Heart left ventricle (tissue), 13 donors: ENCODE measurements at regions not wholly inside any gene's neighbourhood (a gene's known extent, or its start where the extent isn't known, plus 50 kb on each side); places are given as distances from the start of the nearest gene placed in this dataset.

Experiments
- POLR2A ChIP-seq, 2 donors: fragments of 450-650 bp; IDR thresholded peaks; one replicate each; pipeline ENCODE4 v1.6.1; 2017; ENCODE audit warnings: antibody characterized with exemption in 2 of 2, mild to moderate bottlenecking in 2 of 2, moderate library complexity in 2 of 2
- TF ChIP-seq, protein P1 (sequence below), 12 donors: fragments of 200-600 bp; sonication (generic) in 4 of 12; IDR thresholded peaks; one replicate each; pipeline versions ENCODE4 v1.5.0 to v1.8.0; 2018 to 2022; ENCODE audit warnings: antibody characterized with exemption in 12 of 12, mild to moderate bottlenecking in 5 of 12
- donor health status: ischemic (EF 13 %, LVEDD 7.1; RV severe dilation, severe dysfunction).
- donor health status: DM: no; HTN: yes; CAD: no.
- donor health status: DM: no; HTN: no; CAD: no.
- donor health status: ischemic (EF 25% LVEDD 6.9; RV normal size, moderate dysfunction).
- donor health status: ischemic (EF 25% LVEDD 5.7; RV mildly dilated, moderate dysfunction).
- donor health status: ischemic (EF 35%, LVEDD 5.7; RV mildly dilated, moderate dysfunction).
- donor health status: nonischemic (EF 11% LVEDD 7.7; RV severe dilation, severe dysfunction).
- donor health status: DM: yes; HTN: yes; CAD: no.
- donor health status: PGD.
- donor health status: ischemic (EF 29% LVEDD 5.4; RV normal size, mild dysfunction).
- donor health status: nonischemic (EF 23%, LVEDD 6.1; RV moderate dilation, normal function).

DNA sequence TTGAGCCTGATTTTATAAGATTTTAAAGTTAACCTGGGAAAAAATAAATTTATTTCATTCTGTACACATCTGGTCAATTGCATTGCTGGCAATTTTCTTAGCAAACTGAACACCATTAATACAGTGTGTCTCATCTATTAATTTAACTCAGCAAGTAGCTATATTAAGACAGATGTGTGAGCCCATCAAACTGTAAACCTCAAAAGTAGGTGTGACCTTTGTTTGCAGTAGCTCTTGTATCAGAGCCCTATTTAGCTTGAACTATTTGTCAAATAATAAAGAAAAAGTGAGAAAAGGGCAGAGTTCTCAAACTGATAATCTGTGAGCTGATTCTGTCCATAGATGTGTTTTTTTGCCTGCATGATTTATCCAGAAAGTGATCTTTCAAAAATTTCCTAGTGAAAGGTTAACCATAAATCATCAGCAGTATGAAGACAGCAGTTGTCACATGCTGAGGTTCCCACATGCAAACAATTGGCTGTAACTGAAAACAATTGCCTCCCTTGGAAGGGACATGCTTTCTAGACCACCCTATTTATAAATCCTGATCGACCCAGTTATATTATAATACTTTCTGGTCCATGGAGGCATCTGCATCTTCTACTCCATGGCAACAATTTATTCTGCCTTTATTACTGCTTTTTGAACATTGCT is 646.5 kb downstream of the NSUN3 start:
- TF ChIP-seq, protein P1, sequence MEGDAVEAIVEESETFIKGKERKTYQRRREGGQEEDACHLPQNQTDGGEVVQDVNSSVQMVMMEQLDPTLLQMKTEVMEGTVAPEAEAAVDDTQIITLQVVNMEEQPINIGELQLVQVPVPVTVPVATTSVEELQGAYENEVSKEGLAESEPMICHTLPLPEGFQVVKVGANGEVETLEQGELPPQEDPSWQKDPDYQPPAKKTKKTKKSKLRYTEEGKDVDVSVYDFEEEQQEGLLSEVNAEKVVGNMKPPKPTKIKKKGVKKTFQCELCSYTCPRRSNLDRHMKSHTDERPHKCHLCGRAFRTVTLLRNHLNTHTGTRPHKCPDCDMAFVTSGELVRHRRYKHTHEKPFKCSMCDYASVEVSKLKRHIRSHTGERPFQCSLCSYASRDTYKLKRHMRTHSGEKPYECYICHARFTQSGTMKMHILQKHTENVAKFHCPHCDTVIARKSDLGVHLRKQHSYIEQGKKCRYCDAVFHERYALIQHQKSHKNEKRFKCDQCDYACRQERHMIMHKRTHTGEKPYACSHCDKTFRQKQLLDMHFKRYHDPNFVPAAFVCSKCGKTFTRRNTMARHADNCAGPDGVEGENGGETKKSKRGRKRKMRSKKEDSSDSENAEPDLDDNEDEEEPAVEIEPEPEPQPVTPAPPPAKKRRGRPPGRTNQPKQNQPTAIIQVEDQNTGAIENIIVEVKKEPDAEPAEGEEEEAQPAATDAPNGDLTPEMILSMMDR (IDR thresholded peaks at IDR 0.05) = no peak
- TF ChIP-seq POLR2A (IDR thresholded peaks at IDR 0.05) = no peak
